ENCODE measurements at regions not wholly inside any gene's neighbourhood (a gene's known extent, or its start where the extent isn't known, plus 50 kb on each side); places are given as distances from the start of the nearest gene placed in this dataset.

DNA sequence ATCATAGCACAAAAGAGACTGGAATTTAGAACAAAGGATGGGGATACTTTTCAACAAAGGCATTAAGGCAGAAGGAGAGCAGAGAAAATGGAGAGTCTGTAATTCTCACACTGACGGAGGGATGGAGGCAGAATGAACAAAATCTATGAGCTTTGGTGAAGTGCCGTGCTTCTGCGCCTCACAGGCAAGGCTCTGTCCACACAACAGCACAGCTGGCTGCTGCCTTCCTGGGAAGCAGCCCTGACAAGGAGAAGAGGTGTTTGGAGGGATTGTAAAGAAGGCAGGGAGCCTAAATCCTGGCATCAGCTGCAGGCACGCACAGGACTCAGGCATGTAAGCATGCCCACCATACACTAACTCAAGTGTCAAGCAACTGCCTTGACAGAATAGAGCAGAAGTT is 485.2 kb upstream of the KIF2A start:
- peaks cover 0 to 6% (median 2%) of the 10 kb centered on the region in 5 donors for H3K9me3 Mint-ChIP-seq

DNA sequence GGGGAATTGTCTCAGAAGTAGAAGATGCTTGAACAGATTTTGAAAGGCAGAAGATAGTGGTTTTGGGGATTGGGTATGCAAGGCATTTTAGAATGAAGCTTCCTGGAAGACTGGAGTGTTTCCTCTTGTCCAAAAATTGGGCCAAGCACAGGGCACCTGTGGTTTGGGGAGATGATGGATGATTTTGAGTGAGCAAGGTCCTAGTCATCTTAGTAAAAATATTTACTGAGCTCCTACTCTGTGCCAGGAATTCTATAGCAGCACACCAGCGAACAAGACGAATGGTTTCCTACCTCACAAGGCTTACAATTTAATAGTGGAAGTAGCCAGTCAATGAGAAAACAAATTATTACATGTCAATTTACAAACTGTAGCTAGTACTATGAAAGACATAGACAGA is 484.4 kb upstream of the KIF2A start:
- H3K27ac ChIP-seq (ENCODE audit: low read depth, low read length), result no peak overlapping the region
- Mint-ChIP-seq H3K4me1 (no peaks in the 10 kb centered on the region), H3K27me3 (peaks cover 6 to 13% of the 10 kb centered on the region in 2 donors), H3K4me3 (no peak overlapping the region), H3K27ac (no peak overlapping the region), H3K36me3 (no peaks in the 10 kb centered on the region), H3K9me3 (peaks cover 0 to 6% (median 2%) of the 10 kb centered on the region in 5 donors)
- CTCF ChIA-PET, result no interaction called here
- H3K9me3 ChIP-seq (ENCODE audit: low read length), result no peaks in the 10 kb centered on the region
- DNase-seq, result no peak
- H3K4me3 ChIP-seq (ENCODE audit: low read length), result no peak overlapping the region
- POLR2A ChIA-PET, result no interaction called here
- no peaks in the 10 kb centered on the region for H3K27me3 ChIP-seq (ENCODE audit: insufficient read depth, low read length, poor library complexity, severe bottlenecking)
- no peaks in the 10 kb centered on the region for H3K36me3 ChIP-seq (ENCODE audit: insufficient read depth, low read length)
- no peaks in the 10 kb centered on the region for H3K4me1 ChIP-seq (ENCODE audit: insufficient read depth, low read length)

More for the DNA sequence above, 485.2 kb upstream of the KIF2A start:
- POLR2A ChIA-PET, result no interaction called here
- Mint-ChIP-seq H3K36me3 (no peaks in the 10 kb centered on the region), H3K4me1 (no peaks in the 10 kb centered on the region), H3K4me3 (no peak overlapping the region), H3K27me3 (peaks cover 6 to 20% of the 10 kb centered on the region in 2 donors), H3K27ac (no peak overlapping the region)
- Histone ChIP-seq H3K27ac (ENCODE audit: low read depth, low read length) (no peak overlapping the region), H3K4me1 (ENCODE audit: insufficient read depth, low read length) (no peaks in the 10 kb centered on the region), H3K9me3 (ENCODE audit: low read length) (no peaks in the 10 kb centered on the region), H3K27me3 (ENCODE audit: insufficient read depth, low read length, poor library complexity, severe bottlenecking) (no peaks in the 10 kb centered on the region), H3K4me3 (ENCODE audit: low read length) (no peak overlapping the region), H3K36me3 (ENCODE audit: insufficient read depth, low read length) (no peaks in the 10 kb centered on the region)
- DNase-seq, result no peak
- CTCF ChIA-PET, result no interaction called here

DNA sequence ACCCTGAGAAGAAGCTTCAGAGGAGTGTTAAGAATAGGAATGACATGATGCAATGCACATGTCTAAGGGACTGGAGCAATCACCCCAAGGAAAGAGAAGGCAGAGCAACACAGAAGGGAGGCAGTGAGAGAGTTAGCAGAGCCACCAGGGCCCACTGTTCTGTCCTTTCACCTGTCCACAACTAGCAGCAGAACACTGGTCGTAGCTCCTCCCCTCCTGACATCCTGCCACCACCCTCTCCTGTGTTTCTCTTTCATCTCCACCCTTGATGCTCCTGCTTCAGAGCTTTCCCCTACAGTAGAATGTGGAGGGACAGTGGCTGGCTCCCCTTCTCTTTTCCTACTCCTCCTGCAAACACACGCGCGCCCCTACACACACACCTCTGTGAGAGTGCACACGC is 483.4 kb upstream of the KIF2A start:
- Mint-ChIP-seq H3K4me1 (no peaks in the 10 kb centered on the region), H3K27me3 (peaks cover 6 to 11% of the 10 kb centered on the region in 2 donors), H3K4me3 (no peak overlapping the region), H3K36me3 (no peaks in the 10 kb centered on the region), H3K9me3 (peaks cover 0 to 6% (median 2%) of the 10 kb centered on the region in 5 donors), H3K27ac (peak overlapping the region in 1 of 8 donors; percentile 19)
- Histone ChIP-seq H3K4me3 (ENCODE audit: low read length) (no peak overlapping the region), H3K27ac (ENCODE audit: low read depth, low read length) (no peak overlapping the region), H3K9me3 (ENCODE audit: low read length) (no peaks in the 10 kb centered on the region), H3K27me3 (ENCODE audit: insufficient read depth, low read length, poor library complexity, severe bottlenecking) (no peaks in the 10 kb centered on the region), H3K4me1 (ENCODE audit: insufficient read depth, low read length) (no peaks in the 10 kb centered on the region), H3K36me3 (ENCODE audit: insufficient read depth, low read length) (no peaks in the 10 kb centered on the region)
- no peak for DNase-seq
- POLR2A ChIA-PET, result no interaction called here
- CTCF ChIA-PET, result no interaction called here

DNA sequence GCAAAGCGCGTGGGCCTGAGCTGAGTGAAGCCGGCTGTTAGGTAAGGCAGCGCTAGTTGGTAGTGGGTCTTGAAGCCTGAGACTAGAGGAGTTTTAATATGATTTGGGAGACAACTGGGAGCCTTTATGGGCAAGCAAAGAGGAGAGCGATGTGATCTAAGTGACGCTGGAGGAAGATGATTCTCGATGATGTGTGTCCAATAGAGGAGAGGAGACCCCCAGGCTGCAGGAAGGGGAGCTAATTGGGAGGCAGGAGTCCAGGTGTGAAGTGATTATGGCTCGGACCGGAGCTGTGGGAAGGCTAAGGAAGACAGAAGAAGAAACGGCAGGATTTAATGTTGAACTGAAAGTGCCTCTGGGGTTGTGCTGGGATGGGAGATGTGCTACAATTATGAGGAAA is 482.9 kb upstream of the KIF2A start:
- Histone ChIP-seq H3K27me3 (ENCODE audit: insufficient read depth, low read length, poor library complexity, severe bottlenecking) (no peaks in the 10 kb centered on the region), H3K9me3 (ENCODE audit: low read length) (no peaks in the 10 kb centered on the region), H3K27ac (ENCODE audit: low read depth, low read length) (no peak overlapping the region), H3K4me1 (ENCODE audit: insufficient read depth, low read length) (no peaks in the 10 kb centered on the region), H3K36me3 (ENCODE audit: insufficient read depth, low read length) (no peaks in the 10 kb centered on the region), H3K4me3 (ENCODE audit: low read length) (no peak overlapping the region)
- Mint-ChIP-seq H3K4me3 (no peak overlapping the region), H3K36me3 (no peaks in the 10 kb centered on the region), H3K27me3 (peaks cover 6 to 11% of the 10 kb centered on the region in 2 donors), H3K27ac (peak overlapping the region in 1 of 8 donors; percentile 58), H3K4me1 (no peaks in the 10 kb centered on the region), H3K9me3 (peaks cover 0 to 6% (median 2%) of the 10 kb centered on the region in 5 donors)
- CTCF ChIA-PET, result no interaction called here
- POLR2A ChIA-PET, result no interaction called here
- DNase-seq, result no peak

DNA sequence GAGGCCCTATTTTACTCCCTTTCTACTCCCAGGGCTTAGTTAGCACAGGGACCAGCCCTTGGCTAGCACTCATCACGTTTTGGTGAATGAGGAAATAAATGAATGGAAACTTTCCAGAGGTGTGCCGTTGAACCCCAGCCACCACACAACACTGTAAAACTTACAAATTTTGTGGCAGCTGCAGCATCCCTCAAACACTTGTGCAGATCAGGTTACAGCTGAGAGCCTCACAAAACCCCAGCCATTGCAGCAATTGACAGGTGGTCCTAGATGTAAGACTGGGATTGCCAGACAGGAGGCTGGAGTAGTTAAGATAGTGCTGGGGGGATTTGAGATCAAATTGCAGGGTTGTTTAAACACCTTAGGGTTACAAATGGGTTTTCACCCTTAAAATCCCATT is 482.2 kb upstream of the KIF2A start:
- Histone ChIP-seq H3K4me3 (ENCODE audit: low read length) (no peak overlapping the region), H3K36me3 (ENCODE audit: insufficient read depth, low read length) (no peaks in the 10 kb centered on the region), H3K27ac (ENCODE audit: low read depth, low read length) (no peak overlapping the region), H3K27me3 (ENCODE audit: insufficient read depth, low read length, poor library complexity, severe bottlenecking) (no peaks in the 10 kb centered on the region), H3K9me3 (ENCODE audit: low read length) (no peaks in the 10 kb centered on the region), H3K4me1 (ENCODE audit: insufficient read depth, low read length) (no peaks in the 10 kb centered on the region)
- Mint-ChIP-seq H3K4me1 (no peaks in the 10 kb centered on the region), H3K36me3 (no peaks in the 10 kb centered on the region), H3K27ac (no peak overlapping the region), H3K9me3 (peaks cover 0 to 6% (median under 1%) of the 10 kb centered on the region in 5 donors), H3K4me3 (no peak overlapping the region), H3K27me3 (peaks cover 5 to 6% of the 10 kb centered on the region in 2 donors)
- ChIA-PET CTCF (no interaction called here), POLR2A (no interaction called here)
- DNase-seq, result no peak

DNA sequence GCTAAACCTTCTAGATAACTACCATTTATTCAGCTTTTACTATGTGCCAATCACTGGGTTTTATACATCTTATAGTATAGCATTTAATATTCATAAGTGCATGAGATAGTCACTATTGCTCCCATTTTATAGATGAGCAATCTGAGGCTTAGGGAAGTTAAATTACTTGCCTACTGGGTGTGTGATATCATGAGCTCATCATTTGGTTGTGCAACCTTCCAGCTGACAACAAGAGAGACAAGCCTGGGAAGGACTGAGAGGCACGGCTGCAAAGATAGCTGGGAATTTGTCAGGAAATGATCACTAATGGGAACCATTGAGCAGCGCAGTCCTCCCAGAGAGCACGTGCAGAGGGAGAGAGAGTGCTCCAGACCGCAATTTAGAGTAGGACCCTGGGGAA is 481.6 kb upstream of the KIF2A start:
- Mint-ChIP-seq H3K36me3 (no peaks in the 10 kb centered on the region), H3K27me3 (peaks cover 5 to 6% of the 10 kb centered on the region in 2 donors), H3K4me3 (no peak overlapping the region), H3K27ac (no peak overlapping the region), H3K9me3 (peaks cover 0 to 6% (median 0%) of the 10 kb centered on the region in 5 donors), H3K4me1 (no peaks in the 10 kb centered on the region)
- ChIA-PET POLR2A (no interaction called here), CTCF (no interaction called here)
- H3K27ac ChIP-seq (ENCODE audit: low read depth, low read length), result no peak overlapping the region
- H3K9me3 ChIP-seq (ENCODE audit: low read length), result no peaks in the 10 kb centered on the region
- no peaks in the 10 kb centered on the region for H3K36me3 ChIP-seq (ENCODE audit: insufficient read depth, low read length)
- H3K4me1 ChIP-seq (ENCODE audit: insufficient read depth, low read length), result no peaks in the 10 kb centered on the region
- H3K27me3 ChIP-seq (ENCODE audit: insufficient read depth, low read length, poor library complexity, severe bottlenecking), result no peaks in the 10 kb centered on the region
- DNase-seq, result no peak
- no peak overlapping the region for H3K4me3 ChIP-seq (ENCODE audit: low read length)

DNA sequence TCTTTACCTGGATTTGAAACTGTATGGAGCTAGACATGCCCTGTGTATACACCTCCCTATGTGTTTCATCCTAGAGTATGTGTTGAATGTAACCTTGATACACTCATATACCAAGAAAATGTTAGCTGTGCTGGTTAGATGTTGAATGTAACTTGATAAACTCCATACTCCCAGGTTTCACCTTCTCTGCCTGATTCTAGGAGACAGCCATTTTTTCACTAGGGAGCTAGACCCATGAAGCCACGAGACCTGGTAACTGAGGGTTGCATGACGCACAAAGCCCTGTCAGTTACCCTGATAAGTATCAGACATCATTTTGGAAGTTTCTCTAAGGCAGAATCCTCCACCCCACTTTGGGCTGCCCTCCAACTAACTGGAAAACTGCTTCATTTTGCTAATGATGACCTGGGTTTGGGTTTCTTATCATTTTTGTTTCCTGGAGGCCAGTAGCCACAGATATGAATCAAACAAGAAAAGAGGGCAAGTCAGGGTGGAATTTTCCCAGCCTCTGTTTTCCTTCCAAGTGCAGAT is 478.5 kb upstream of the KIF2A start:
- Mint-ChIP-seq H3K27me3 (peaks cover 5 to 6% of the 10 kb centered on the region in 2 donors), H3K4me1 (no peaks in the 10 kb centered on the region), H3K9me3 (peaks cover 0 to 6% (median 0%) of the 10 kb centered on the region in 5 donors), H3K27ac (no peak overlapping the region), H3K4me3 (no peak overlapping the region), H3K36me3 (no peaks in the 10 kb centered on the region)
- H3K36me3 ChIP-seq (ENCODE audit: insufficient read depth, low read length), result no peaks in the 10 kb centered on the region
- H3K4me1 ChIP-seq (ENCODE audit: insufficient read depth, low read length), result no peaks in the 10 kb centered on the region
- no peak overlapping the region for H3K27ac ChIP-seq (ENCODE audit: low read depth, low read length)
- no peaks in the 10 kb centered on the region for H3K9me3 ChIP-seq (ENCODE audit: low read length)
- CTCF ChIA-PET, result no interaction called here
- no peaks in the 10 kb centered on the region for H3K27me3 ChIP-seq (ENCODE audit: insufficient read depth, low read length, poor library complexity, severe bottlenecking)
- POLR2A ChIA-PET, result no interaction called here
- no peak overlapping the region for H3K4me3 ChIP-seq (ENCODE audit: low read length)
- no peak for DNase-seq

DNA sequence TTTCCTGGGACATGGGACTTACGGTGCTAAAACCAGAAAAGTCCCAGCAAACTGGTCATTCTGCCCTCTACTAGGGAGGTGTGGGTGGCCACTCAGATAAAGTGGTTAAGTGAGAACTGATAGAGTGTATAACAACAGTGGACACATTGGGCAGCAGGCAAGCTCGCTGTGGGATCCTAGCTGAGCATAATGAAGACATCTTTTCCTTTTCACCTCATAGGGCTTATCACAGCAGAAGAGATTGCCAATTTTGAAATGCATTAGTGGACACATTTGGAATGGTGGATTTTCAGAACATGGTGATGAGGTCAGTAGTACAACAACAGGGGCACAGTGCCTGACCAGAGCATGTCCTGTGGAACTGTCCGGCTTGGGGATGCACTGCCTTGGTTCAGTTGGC is 477.1 kb upstream of the KIF2A start:
- Mint-ChIP-seq H3K4me3 (no peak overlapping the region), H3K27ac (no peak overlapping the region), H3K36me3 (no peaks in the 10 kb centered on the region), H3K27me3 (peaks cover 0 to 3% of the 10 kb centered on the region in 2 donors), H3K4me1 (no peaks in the 10 kb centered on the region), H3K9me3 (no peaks in the 10 kb centered on the region)
- no peak overlapping the region for H3K4me3 ChIP-seq (ENCODE audit: low read length)
- H3K4me1 ChIP-seq (ENCODE audit: insufficient read depth, low read length), result no peaks in the 10 kb centered on the region
- no peak for DNase-seq
- no peaks in the 10 kb centered on the region for H3K9me3 ChIP-seq (ENCODE audit: low read length)
- ChIA-PET CTCF (no interaction called here), POLR2A (no interaction called here)
- H3K27me3 ChIP-seq (ENCODE audit: insufficient read depth, low read length, poor library complexity, severe bottlenecking), result no peaks in the 10 kb centered on the region
- H3K36me3 ChIP-seq (ENCODE audit: insufficient read depth, low read length), result no peaks in the 10 kb centered on the region
- no peak overlapping the region for H3K27ac ChIP-seq (ENCODE audit: low read depth, low read length)

DNA sequence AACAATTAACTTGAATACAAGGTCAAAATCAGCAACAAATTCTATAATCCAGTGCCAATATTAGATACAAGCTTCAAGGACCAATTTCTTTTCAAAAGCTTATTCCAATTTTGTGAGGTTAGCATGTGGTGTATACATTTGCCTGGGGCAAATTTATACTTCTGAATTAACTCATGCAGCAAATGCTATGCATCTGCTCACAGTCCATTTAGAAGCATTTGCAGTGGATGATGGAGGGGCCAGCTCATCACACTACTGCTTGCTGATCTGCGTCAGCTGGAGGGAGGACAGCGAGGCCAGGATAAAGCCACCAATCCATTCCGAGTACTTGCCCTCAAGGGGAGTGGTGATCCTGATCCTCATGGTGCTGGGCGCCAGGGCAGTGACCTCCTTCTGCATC is 474.3 kb upstream of the KIF2A start:
- Mint-ChIP-seq H3K36me3 (no peaks in the 10 kb centered on the region), H3K9me3 (peaks cover 0 to 2% (median 0%) of the 10 kb centered on the region in 5 donors), H3K4me3 (no peak overlapping the region), H3K4me1 (no peaks in the 10 kb centered on the region), H3K27ac (no peak overlapping the region), H3K27me3 (no peaks in the 10 kb centered on the region)
- H3K4me3 ChIP-seq (ENCODE audit: low read length), result no peak overlapping the region
- POLR2A ChIA-PET, result no interaction called here
- H3K27me3 ChIP-seq (ENCODE audit: insufficient read depth, low read length, poor library complexity, severe bottlenecking), result no peaks in the 10 kb centered on the region
- H3K27ac ChIP-seq (ENCODE audit: low read depth, low read length), result no peak overlapping the region
- no peaks in the 10 kb centered on the region for H3K36me3 ChIP-seq (ENCODE audit: insufficient read depth, low read length)
- DNase-seq, result no peak
- no peaks in the 10 kb centered on the region for H3K4me1 ChIP-seq (ENCODE audit: insufficient read depth, low read length)
- no peaks in the 10 kb centered on the region for H3K9me3 ChIP-seq (ENCODE audit: low read length)
- CTCF ChIA-PET, result no interaction called here
